PC-3 (cell line): ENCODE measurements at regions not wholly inside any gene's neighbourhood (a gene's known extent, or its start where the extent isn't known, plus 50 kb on each side); places are given as distances from the start of the nearest gene placed in this dataset.

Experiments used
- CTCF ChIP-seq: fragments of 300-600 bp; sonication (generic); conservative IDR thresholded peaks from 2 replicates; pipeline ENCODE4 v1.5.1; 2017; ENCODE audit warnings: antibody characterized with exemption, low read depth, mild to moderate bottlenecking, low read length
- EZH2 ChIP-seq: fragments of 300-600 bp; sonication (generic); IDR thresholded peaks from one replicate; pipeline ENCODE4 v1.6.1; 2017; ENCODE audit warnings: antibody characterized with exemption, mild to moderate bottlenecking, low read length; ENCODE audit not compliant: unreplicated experiment
- EZH2phosphoT487 ChIP-seq: fragments of 300-600 bp; sonication (generic); IDR thresholded peaks from 2 replicates; pipeline ENCODE4 v1.6.1; 2018; ENCODE audit warnings: mild to moderate bottlenecking, antibody characterized with exemption, low read length, borderline replicate concordance

- no peak for TF ChIP-seq EZH2
- no peak for TF ChIP-seq CTCF
- TF ChIP-seq EZH2phosphoT487: no peak
These were observed 105.4 kb upstream of the AKIRIN2 start for GRCh38 chr6:87807475-87807874.
